PFSK-1 (cell line): ENCODE measurements at regions not wholly inside any gene's neighbourhood (a gene's known extent, or its start where the extent isn't known, plus 50 kb on each side); places are given as distances from the start of the nearest gene placed in this dataset.

Experiments used
- FOXP2 ChIP-seq: optimal IDR thresholded peaks from 2 replicates; pipeline ENCODE3; 2011; ENCODE audit warnings: borderline replicate concordance, control low read depth, inconsistent platforms; ENCODE audit not compliant: insufficient read depth; ENCODE audit errors: extremely low read length, extremely low read depth
- POLR2AphosphoS5 ChIP-seq: IDR thresholded peaks from 2 replicates; pipeline ENCODE4 v1.6.1; 2012; ENCODE audit warnings: low read depth, mild to moderate bottlenecking, control low read depth, low read length, moderate library complexity
- REST ChIP-seq, 2 experiments: IDR thresholded peaks; 2 replicates each; pipeline versions ENCODE4 v1.6.1 to v1.8.0; 2011 to 2012; ENCODE audit warnings: low read depth in 2 of 2, low read length in 2 of 2, control low read depth in 1 of 2, inconsistent platforms in 1 of 2, mild to moderate bottlenecking in 1 of 2, moderate library complexity in 1 of 2; ENCODE audit not compliant: insufficient read depth in 1 of 2
- SIN3A ChIP-seq: IDR thresholded peaks from 2 replicates; pipeline ENCODE4 v1.6.1; 2012; ENCODE audit warnings: mild to moderate bottlenecking, low read length, moderate library complexity, borderline replicate concordance; ENCODE audit not compliant: insufficient read depth
- TAF1 ChIP-seq: IDR thresholded peaks from 2 replicates; pipeline ENCODE4 v1.6.1; 2012; ENCODE audit warnings: low read length, control low read depth, borderline replicate concordance; ENCODE audit not compliant: insufficient read depth

GRCh38 chr12:90281154-90281868 lies 572.7 kb upstream of the ATP2B1 start:
- TF ChIP-seq SIN3A, result no peak
- TF ChIP-seq FOXP2, result no peak
- TF ChIP-seq REST (IDR thresholded peaks at IDR 0.05; ENCODE audit: insufficient read depth in 1 of 2, low read depth in 2 of 2, low read length in 2 of 2), result no peak
- no peak for TF ChIP-seq TAF1
- TF ChIP-seq POLR2AphosphoS5, result no peak

- no peak for TF ChIP-seq SIN3A
- no peak for TF ChIP-seq REST (IDR thresholded peaks at IDR 0.05; ENCODE audit: insufficient read depth in 1 of 2, low read depth in 2 of 2, low read length in 2 of 2)
- no peak for TF ChIP-seq FOXP2
- TF ChIP-seq TAF1, result no peak
- TF ChIP-seq POLR2AphosphoS5, result no peak
Measured at GRCh38 chr12:90280564-90281058, 572.0 kb upstream of the ATP2B1 start.

- TF ChIP-seq TAF1 (no peak), FOXP2 (no peak)
Measured at GRCh38 chr12:90280033-90280432, 571.4 kb upstream of the ATP2B1 start.

DNA sequence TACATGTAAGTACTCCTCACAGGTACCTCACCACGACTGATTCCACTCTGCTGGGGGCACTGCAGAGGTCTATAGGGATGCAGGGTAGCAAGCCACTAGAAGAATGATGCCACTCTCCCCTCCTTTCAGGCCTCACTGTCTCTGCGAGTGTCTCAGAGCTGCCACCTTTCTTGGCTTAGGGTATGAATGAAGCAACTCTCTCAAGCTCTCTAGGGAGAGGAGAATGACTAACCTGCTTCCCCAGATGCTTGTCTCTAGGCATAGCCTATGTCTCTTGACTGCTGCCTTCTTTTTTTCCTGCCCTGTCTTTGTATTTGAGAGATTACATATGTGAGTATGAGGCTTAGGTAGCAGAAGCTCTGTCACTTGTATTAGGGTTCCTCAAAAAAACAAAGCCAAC lies 566.5 kb upstream of the ATP2B1 start:
- TF ChIP-seq REST (IDR thresholded peaks at IDR 0.05; ENCODE audit: insufficient read depth in 1 of 2, low read depth in 2 of 2, low read length in 2 of 2) (no peak), POLR2AphosphoS5 (no peak), SIN3A (no peak), TAF1 (no peak), FOXP2 (no peak)

DNA sequence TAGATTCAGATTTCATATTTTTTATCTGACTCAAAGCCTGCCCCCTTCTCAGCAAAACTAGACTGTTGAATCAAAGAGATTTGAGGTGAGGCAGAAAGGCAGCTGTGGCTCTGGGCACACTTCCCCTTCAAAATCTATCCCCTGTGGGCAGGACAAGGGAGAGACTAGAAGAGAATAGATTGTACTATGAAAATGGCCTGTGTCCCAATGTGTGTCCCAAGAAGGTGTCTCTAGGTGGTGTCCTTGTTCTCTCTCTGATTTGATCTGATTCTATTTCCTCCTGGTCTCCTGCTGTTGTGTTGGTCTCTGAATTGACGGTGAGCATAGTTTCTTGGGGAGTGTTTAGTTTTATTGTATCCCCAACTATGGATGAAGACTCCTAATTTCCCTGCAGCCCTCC lies 565.8 kb upstream of the ATP2B1 start:
- TF ChIP-seq TAF1 (no peak), REST (IDR thresholded peaks at IDR 0.05; ENCODE audit: insufficient read depth in 1 of 2, low read depth in 2 of 2, low read length in 2 of 2) (no peak), FOXP2 (no peak), SIN3A (no peak), POLR2AphosphoS5 (no peak)
